K562 (cell line): ENCODE measurements at regions not wholly inside any gene's neighbourhood (a gene's known extent, or its start where the extent isn't known, plus 50 kb on each side); places are given as distances from the start of the nearest gene placed in this dataset.

Source experiments
- ATAC-seq: fragments of 200-7000 bp; cut with Tn5 transposase; 3 replicates; pipeline ENCODE4 v1.9.1; 2020; ENCODE audit warnings: moderate library complexity
- BruUV-seq: library from RNA; stranded (reverse); fragments of 400-500 nt; replicated peaks from 2 replicates; lab custom pipeline; 2021; lab: Mats Ljungman, UMichigan
- CTCF ChIA-PET: fragments of 300-600 bp; formaldehyde crosslinking; extraction: SDS; loops from one replicate; lab custom pipeline; 2021; ENCODE audit warnings: low intra/inter-chr PET ratio; lab: Yijun Ruan, JAX
- POLR2A ChIA-PET: fragments of 300-600, 350-650 bp; sonication (Branson Sonifier 250); formaldehyde crosslinking; extraction: SDS; loops from one replicate; lab custom pipeline; 2021; ENCODE audit warnings: antibody characterized with exemption, inconsistent platforms; lab: Yijun Ruan, JAX
- DNase-seq, 4 experiments: peaks; one replicate each; pipeline versions ENCODE4 v3.0.0 to v3.0.0-alpha.2; 2011 to 2018; ENCODE audit warnings: low spot score in 3 of 4, mixed read lengths in 3 of 4; ENCODE audit errors: extremely low read depth in 1 of 4
- FAIRE-seq: peaks from 2 replicates; lab custom pipeline; 2011; peaks lifted over from hg19 to GRCh38; lab: Jason Lieb, UNC
- H2AFZ ChIP-seq: 2 replicates; pipeline ENCODE4 v1.6.0; 2011; ENCODE audit warnings: low read depth, low read length, control low read depth, inconsistent platforms
- H3K27ac ChIP-seq: fragments of 200-600 bp; 3 replicates; pipeline ENCODE4 v1.8.0; 2011; ENCODE audit warnings: low read depth, mild to moderate bottlenecking, control low read depth, inconsistent platforms, low read length, moderate library complexity, mixed read lengths; ENCODE audit errors: extremely low read depth
- H3K27me3 ChIP-seq, 2 experiments: fragments of 300-600 bp in 1 of 2; 2 replicates in 1 of 2; 3 replicates in 1 of 2; pipeline versions ENCODE4 v1.6.0 to v1.8.0; 2011; ENCODE audit warnings: inconsistent platforms in 2 of 2, low read length in 2 of 2, mild to moderate bottlenecking in 1 of 2, mixed read lengths in 1 of 2, moderate library complexity in 1 of 2; ENCODE audit not compliant: control insufficient read depth in 2 of 2, insufficient read depth in 2 of 2
- H3K36me3 ChIP-seq: fragments of 300-600 bp; 3 replicates; pipeline ENCODE4 v1.8.0; 2011; ENCODE audit warnings: mild to moderate bottlenecking, low read length, inconsistent platforms; ENCODE audit not compliant: control insufficient read depth, insufficient read depth
- H3K4me1 ChIP-seq, 2 experiments: fragments of 200-600 bp in 1 of 2; replicated peaks in 1 of 2; 2 replicates in 1 of 2; 3 replicates in 1 of 2; pipeline versions ENCODE4 v1.5.1 to v1.8.0; 2011; ENCODE audit warnings: inconsistent platforms in 2 of 2, low read length in 2 of 2, mild to moderate bottlenecking in 1 of 2, mixed read lengths in 1 of 2, moderate library complexity in 1 of 2; ENCODE audit not compliant: control insufficient read depth in 2 of 2, insufficient read depth in 2 of 2
- H3K4me2 ChIP-seq: 2 replicates; pipeline ENCODE4 v1.6.1; 2011; ENCODE audit warnings: low read length, control low read depth, inconsistent platforms, mixed read lengths; ENCODE audit not compliant: insufficient read depth
- H3K4me3 ChIP-seq: fragments of 200-600 bp; sonication (generic), shearing (Covaris generic); 2 replicates; pipeline ENCODE4 v1.5.1; 2016; ENCODE audit warnings: control low read depth, inconsistent platforms
- H3K79me2 ChIP-seq: fragments of 200-600 bp; 3 replicates; pipeline ENCODE4 v1.8.0; 2011; ENCODE audit warnings: low read length, inconsistent platforms; ENCODE audit not compliant: control insufficient read depth, insufficient read depth
- H3K9ac ChIP-seq, 2 experiments: 2 replicates each; pipeline versions ENCODE4 v1.6.0 to v1.6.1; 2011; ENCODE audit warnings: low read depth in 2 of 2, low read length in 2 of 2, control low read depth in 1 of 2, inconsistent platforms in 1 of 2, mild to moderate bottlenecking in 1 of 2, mixed read lengths in 1 of 2; ENCODE audit not compliant: insufficient read depth in 1 of 2
- H3K9me1 ChIP-seq: one replicate; pipeline ENCODE4 v1.6.0; 2011; ENCODE audit warnings: inconsistent platforms, mild to moderate bottlenecking, low read length, moderate library complexity; ENCODE audit not compliant: control insufficient read depth, insufficient read depth
- H3K9me3 ChIP-seq: replicated peaks from 2 replicates; pipeline ENCODE4 v1.5.1; 2011; ENCODE audit warnings: low read depth, low read length, inconsistent platforms; ENCODE audit not compliant: control insufficient read depth, insufficient read depth
- H4K20me1 ChIP-seq: replicated peaks from 2 replicates; pipeline ENCODE4 v1.6.1; 2011; ENCODE audit warnings: low read length, inconsistent platforms, mixed read lengths; ENCODE audit not compliant: control insufficient read depth, insufficient read depth
- BCL6 ChIP-seq: fragments of 250-450 bp; sonication (Bioruptor Pico); IDR thresholded peaks from 2 replicates; pipeline ENCODE4 v1.4.0; 2020
- CBFA2T2 ChIP-seq: fragments of 450-650 bp; conservative IDR thresholded peaks from 2 replicates; pipeline ENCODE4 v1.6.1; 2017; ENCODE audit warnings: mild to moderate bottlenecking
- CBX3 ChIP-seq, 2 experiments: IDR thresholded peaks; 1 replicate in 1 of 2; 2 replicates in 1 of 2; pipeline ENCODE4 v1.6.1; 2012; ENCODE audit warnings: inconsistent platforms in 2 of 2, low read length in 2 of 2, borderline replicate concordance in 1 of 2, control low read depth in 1 of 2
- HNRNPH1 ChIP-seq: fragments of 200-400 bp; formaldehyde crosslinking; optimal IDR thresholded peaks from 2 replicates; pipeline ENCODE3; 2017; ENCODE audit warnings: low read depth, mild to moderate bottlenecking, low read length, moderate library complexity
- KAT7 ChIP-seq: sonication (generic); formaldehyde crosslinking; IDR thresholded peaks from 2 replicates; pipeline ENCODE4 v1.8.0; 2022; ENCODE audit warnings: missing genetic modification reagents, mild to moderate bottlenecking, borderline replicate concordance
- MEF2D ChIP-seq: conservative IDR thresholded peaks from 2 replicates; pipeline ENCODE4 v1.6.1; 2016; ENCODE audit warnings: low read depth, missing genetic modification characterization, missing compliant biosample characterization
- MXI1 ChIP-seq: IDR thresholded peaks from 2 replicates; pipeline ENCODE4 v1.6.1; 2011; ENCODE audit warnings: low read depth, mild to moderate bottlenecking, improper control_type of control experiment, low read length
- PHB ChIP-seq: fragments of 250-450 bp; sonication (Bioruptor Pico); IDR thresholded peaks from 2 replicates; pipeline ENCODE4 v1.5.0; 2021
- RBM39 ChIP-seq: fragments of 200-400 bp; formaldehyde crosslinking; optimal IDR thresholded peaks from 2 replicates; pipeline ENCODE3; 2018; ENCODE audit warnings: low read depth, low read length
- SLC30A9 ChIP-seq: fragments of 250-450 bp; sonication (Bioruptor Pico); IDR thresholded peaks from 2 replicates; pipeline ENCODE4 v1.8.0; 2022; ENCODE audit warnings: mild to moderate bottlenecking, moderate library complexity
- SMC3 ChIP-seq: conservative IDR thresholded peaks from 2 replicates; pipeline ENCODE4 v1.6.1; 2011; ENCODE audit warnings: low read depth, low read length, improper control_type of control experiment; ENCODE audit not compliant: insufficient read depth
- SPI1 ChIP-seq: IDR thresholded peaks from 2 replicates; pipeline ENCODE4 v1.6.1; 2011; ENCODE audit warnings: low read depth, low read length, control low read depth, borderline replicate concordance
- ZC3H11A ChIP-seq: IDR thresholded peaks from 2 replicates; pipeline ENCODE4 v1.6.1; 2012; ENCODE audit warnings: low read depth, low read length, improper control_type of control experiment
- ZNF133 ChIP-seq: fragments of 250-450 bp; sonication (Bioruptor Pico); IDR thresholded peaks from 2 replicates; pipeline ENCODE4 v1.4.0; 2020; ENCODE audit warnings: mild to moderate bottlenecking
- ZNF140 ChIP-seq: fragments of 250-450 bp; sonication (Bioruptor Pico); IDR thresholded peaks from 2 replicates; pipeline ENCODE4 v1.8.0; 2021; ENCODE audit warnings: moderate library complexity, mild to moderate bottlenecking, inconsistent platforms
- ZNF224 ChIP-seq: sonication (generic); formaldehyde crosslinking; IDR thresholded peaks from 2 replicates; pipeline ENCODE4 v1.8.0; 2022; ENCODE audit warnings: mild to moderate bottlenecking, missing genetic modification reagents
- ZNF232 ChIP-seq: sonication (generic); formaldehyde crosslinking; IDR thresholded peaks from 2 replicates; pipeline ENCODE4 v1.8.0; 2022; ENCODE audit warnings: mild to moderate bottlenecking, missing genetic modification reagents
- ZNF3 ChIP-seq: fragments of 250-450 bp; sonication (Bioruptor Pico); IDR thresholded peaks from 2 replicates; pipeline ENCODE4 v1.5.0; 2021; ENCODE audit warnings: mild to moderate bottlenecking, moderate library complexity
- WGBS: fragments of 100-300 bp; shearing (Covaris generic); methylation state at CpG from one replicate; pipeline ENCODE4 v1.1.6; 2016; ENCODE audit warnings: low coverage, mixed read lengths; ENCODE audit not compliant: insufficient coverage; ENCODE audit errors: missing lambda C conversion rate; 5-methylcytosine and 5-hydroxymethylcytosine counted together
- in situ Hi-C: fragments of 300-500 bp; cut with MboI; formaldehyde crosslinking; loops from 4 replicates; pipeline ENCODE4 v1.15.0; 2018; ENCODE audit warnings: inconsistent platforms, mixed read lengths
- intact Hi-C: fragments of 100-400 bp; cut with micrococcal nuclease; formaldehyde crosslinking; loops from 2 replicates; pipeline ENCODE4 v1.14.2; 2022
- TF ChIP-seq, protein P1 (sequence below), 2 experiments: IDR thresholded peaks; 2 replicates each; pipeline ENCODE4 v1.6.1; 2012; ENCODE audit warnings: improper control_type of control experiment in 2 of 2, low read depth in 2 of 2, low read length in 2 of 2, borderline replicate concordance in 1 of 2
- TF ChIP-seq, protein P2 (sequence below): sonication (generic); formaldehyde crosslinking; IDR thresholded peaks from 2 replicates; pipeline ENCODE4 v1.9.0; 2022; ENCODE audit warnings: mild to moderate bottlenecking, missing genetic modification reagents
- TF ChIP-seq, protein P3 (sequence below): fragments of 450-650 bp; formaldehyde crosslinking; IDR thresholded peaks from 2 replicates; pipeline ENCODE4 v1.4.0; 2020; ENCODE audit warnings: mild to moderate bottlenecking, moderate library complexity

DNA sequence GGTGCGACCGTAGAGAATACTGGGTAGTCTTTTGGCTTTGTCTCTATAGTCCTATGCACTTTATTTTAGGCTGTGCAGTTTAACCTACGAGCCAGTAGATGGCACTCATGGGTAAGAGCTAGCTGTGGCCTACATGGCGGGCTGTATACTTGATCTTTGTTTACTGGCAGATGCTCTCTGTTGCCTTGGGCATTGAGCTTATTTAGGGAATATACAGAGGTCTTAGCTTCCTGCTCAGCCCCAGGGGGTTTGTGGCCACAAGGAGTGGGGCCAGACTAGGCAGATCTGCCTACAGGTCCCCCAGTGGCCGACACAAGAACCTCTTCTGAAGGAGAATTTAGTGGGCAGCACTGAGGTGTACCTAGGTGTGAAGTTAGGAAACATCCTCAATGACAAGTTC lies 227.6 kb upstream of the HDX start (continued):
- TF ChIP-seq, protein P1, sequence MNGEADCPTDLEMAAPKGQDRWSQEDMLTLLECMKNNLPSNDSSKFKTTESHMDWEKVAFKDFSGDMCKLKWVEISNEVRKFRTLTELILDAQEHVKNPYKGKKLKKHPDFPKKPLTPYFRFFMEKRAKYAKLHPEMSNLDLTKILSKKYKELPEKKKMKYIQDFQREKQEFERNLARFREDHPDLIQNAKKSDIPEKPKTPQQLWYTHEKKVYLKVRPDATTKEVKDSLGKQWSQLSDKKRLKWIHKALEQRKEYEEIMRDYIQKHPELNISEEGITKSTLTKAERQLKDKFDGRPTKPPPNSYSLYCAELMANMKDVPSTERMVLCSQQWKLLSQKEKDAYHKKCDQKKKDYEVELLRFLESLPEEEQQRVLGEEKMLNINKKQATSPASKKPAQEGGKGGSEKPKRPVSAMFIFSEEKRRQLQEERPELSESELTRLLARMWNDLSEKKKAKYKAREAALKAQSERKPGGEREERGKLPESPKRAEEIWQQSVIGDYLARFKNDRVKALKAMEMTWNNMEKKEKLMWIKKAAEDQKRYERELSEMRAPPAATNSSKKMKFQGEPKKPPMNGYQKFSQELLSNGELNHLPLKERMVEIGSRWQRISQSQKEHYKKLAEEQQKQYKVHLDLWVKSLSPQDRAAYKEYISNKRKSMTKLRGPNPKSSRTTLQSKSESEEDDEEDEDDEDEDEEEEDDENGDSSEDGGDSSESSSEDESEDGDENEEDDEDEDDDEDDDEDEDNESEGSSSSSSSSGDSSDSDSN (IDR thresholded peaks at IDR 0.05; ENCODE audit: borderline replicate concordance in 1 of 2, low read depth in 2 of 2, low read length in 2 of 2), result no peak
- TF ChIP-seq SMC3 (peak; percentile 35; the same call in 1 of the 2 replicates), ZNF232 (no peak), ZNF133 (CRISPR knock-in tag) (no peak), HNRNPH1 (no peak), ZC3H11A (no peak)
- TF ChIP-seq, protein P2, sequence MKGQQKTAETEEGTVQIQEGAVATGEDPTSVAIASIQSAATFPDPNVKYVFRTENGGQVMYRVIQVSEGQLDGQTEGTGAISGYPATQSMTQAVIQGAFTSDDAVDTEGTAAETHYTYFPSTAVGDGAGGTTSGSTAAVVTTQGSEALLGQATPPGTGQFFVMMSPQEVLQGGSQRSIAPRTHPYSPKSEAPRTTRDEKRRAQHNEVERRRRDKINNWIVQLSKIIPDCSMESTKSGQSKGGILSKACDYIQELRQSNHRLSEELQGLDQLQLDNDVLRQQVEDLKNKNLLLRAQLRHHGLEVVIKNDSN (CRISPR knock-in tag), result no peak
- TF ChIP-seq, all 486 proteins: peak for 4

DNA sequence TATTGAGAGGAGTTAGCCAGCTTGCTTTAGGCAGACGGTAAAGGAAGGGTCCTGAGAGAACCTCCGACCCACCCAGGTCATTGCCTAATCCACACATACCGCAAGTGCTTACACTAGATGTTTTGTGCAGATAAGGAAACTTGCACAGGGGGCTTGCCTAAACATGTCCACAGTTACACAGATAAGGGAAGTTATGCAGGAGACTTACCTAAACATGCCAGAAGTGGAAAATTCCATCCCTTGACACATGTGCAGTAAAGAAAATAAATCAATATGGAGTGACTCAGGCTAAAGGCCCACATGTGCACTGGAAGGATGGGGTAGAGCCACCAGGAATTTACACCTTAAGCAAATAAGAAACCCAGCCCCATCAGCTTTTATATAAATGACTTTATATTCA lies 232.8 kb upstream of the HDX start:
- 17% methylated on average over 1 of the region's 3 CpGs for WGBS
- H3K9me1 ChIP-seq, result no peaks in the 10 kb centered on the region
- H3K27ac ChIP-seq, result no peak overlapping the region
- CTCF ChIA-PET, result no interaction called here
- no peak overlapping the region for H3K4me3 ChIP-seq
- intact Hi-C loops, result no loop called here
- H4K20me1 ChIP-seq, result no peaks in the 10 kb centered on the region
- FAIRE-seq (no peak), ATAC-seq (no peak), DNase-seq (no peak)
- no peaks in the 10 kb centered on the region for H3K4me1 ChIP-seq
- POLR2A ChIA-PET, result no interaction called here
- H3K9ac ChIP-seq, result no peak overlapping the region
- in situ Hi-C loops, result no loop called here
- H3K79me2 ChIP-seq, result no peaks in the 10 kb centered on the region
- no peaks in the 10 kb centered on the region for H3K9me3 ChIP-seq
- H2AFZ ChIP-seq, result no peak overlapping the region
- BruUV-seq, result no TSS peak
- no peak overlapping the region for H3K4me2 ChIP-seq
- no peaks in the 10 kb centered on the region for H3K36me3 ChIP-seq
- no peaks in the 10 kb centered on the region for H3K27me3 ChIP-seq
- TF ChIP-seq, protein P3, sequence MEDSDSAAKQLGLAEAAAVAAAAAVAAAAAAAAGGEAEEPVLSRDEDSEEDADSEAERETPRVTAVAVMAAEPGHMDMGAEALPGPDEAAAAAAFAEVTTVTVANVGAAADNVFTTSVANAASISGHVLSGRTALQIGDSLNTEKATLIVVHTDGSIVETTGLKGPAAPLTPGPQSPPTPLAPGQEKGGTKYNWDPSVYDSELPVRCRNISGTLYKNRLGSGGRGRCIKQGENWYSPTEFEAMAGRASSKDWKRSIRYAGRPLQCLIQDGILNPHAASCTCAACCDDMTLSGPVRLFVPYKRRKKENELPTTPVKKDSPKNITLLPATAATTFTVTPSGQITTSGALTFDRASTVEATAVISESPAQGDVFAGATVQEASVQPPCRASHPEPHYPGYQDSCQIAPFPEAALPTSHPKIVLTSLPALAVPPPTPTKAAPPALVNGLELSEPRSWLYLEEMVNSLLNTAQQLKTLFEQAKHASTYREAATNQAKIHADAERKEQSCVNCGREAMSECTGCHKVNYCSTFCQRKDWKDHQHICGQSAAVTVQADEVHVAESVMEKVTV, result no peak
- TF ChIP-seq RBM39, result no peak
- TF ChIP-seq PHB (CRISPR knock-in tag), result no peak
- no peak for TF ChIP-seq CBFA2T2
- no peak for TF ChIP-seq MXI1
- no peak for TF ChIP-seq ZNF140 (CRISPR knock-in tag)
- no peak for TF ChIP-seq BCL6
- TF ChIP-seq MEF2D (tag), result no peak
- no peak for TF ChIP-seq SPI1
- no peak for TF ChIP-seq CBX3 (IDR thresholded peaks at IDR 0.05; ENCODE audit: borderline replicate concordance in 1 of 2, low read length in 2 of 2)
- no peak for TF ChIP-seq SLC30A9
- TF ChIP-seq ZNF3 (CRISPR knock-in tag), result no peak
- no peak for TF ChIP-seq KAT7
- no peak for TF ChIP-seq ZNF224 (CRISPR knock-in tag)
